ENCODE measurements at regions not wholly inside any gene's neighbourhood (a gene's known extent, or its start where the extent isn't known, plus 50 kb on each side); places are given as distances from the start of the nearest gene placed in this dataset.

DNA sequence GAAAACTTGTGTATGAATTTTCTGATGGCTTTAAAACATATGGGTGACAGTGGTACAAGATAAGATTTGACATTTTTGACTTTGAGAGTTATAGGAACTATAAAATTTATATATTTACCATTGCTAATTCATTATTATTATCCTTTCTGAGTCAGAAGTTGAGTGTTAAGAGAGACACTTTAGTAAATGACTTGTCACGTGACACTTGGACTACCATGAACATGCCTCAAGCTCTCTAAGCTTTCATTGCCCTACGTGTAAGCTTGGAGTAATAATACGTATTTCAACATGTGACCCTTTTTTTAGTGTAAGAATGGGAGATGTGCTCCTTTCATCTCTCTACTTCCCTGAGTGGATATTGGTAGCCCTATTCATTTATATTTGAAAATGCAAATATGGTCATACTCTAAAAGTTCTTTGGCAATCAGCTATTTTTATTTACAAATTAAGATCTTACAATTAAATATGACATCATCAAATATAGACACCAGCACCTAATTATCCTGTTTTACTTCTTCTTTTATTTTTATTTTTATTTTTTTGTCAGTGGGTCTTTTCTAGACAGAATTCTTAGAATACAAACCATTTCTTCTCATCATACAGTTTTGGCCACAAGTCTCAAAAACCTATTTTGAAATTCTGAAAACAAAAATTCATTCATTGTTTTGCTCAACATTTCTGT lies 837.0 kb downstream of the PDHA2 start:
- no peak for TF ChIP-seq CTCF (conservative IDR thresholded peaks at IDR 0.05)
- TF ChIP-seq ZFX (IDR thresholded peaks at IDR 0.05) = no peak
